ENCODE measurements at regions not wholly inside any gene's neighbourhood (a gene's known extent, or its start where the extent isn't known, plus 50 kb on each side); places are given as distances from the start of the nearest gene placed in this dataset.
"Not testable (repeated sequence)": the region's sequence is repeated elsewhere in the genome, so short reads cannot be mapped to it uniquely, and the experiment has no call there.

GRCh38 chr10:93127642-93128215, 54.0 kb downstream of the CYP26A1 start:
- H3K4me3 ChIP-seq; H3K27me3 ChIP-seq (ENCODE audit: low read depth); H3K27ac ChIP-seq; DNase-seq; H3K4me1 ChIP-seq; H3K36me3 ChIP-seq; intact Hi-C loops (cut with DNase I); ATAC-seq: not testable (repeated sequence)
- H3K9me3 ChIP-seq: peaks cover 13% of the 10 kb centered on the region

GRCh38 chr10:93131986-93132385, 58.3 kb downstream of the CYP26A1 start:
- Histone ChIP-seq H3K36me3 (no peaks in the 10 kb centered on the region), H3K4me1 (no peaks in the 10 kb centered on the region), H3K27ac (no peak overlapping the region), H3K27me3 (ENCODE audit: low read depth) (no peaks in the 10 kb centered on the region), H3K4me3 (no peak overlapping the region), H3K9me3 (peaks cover 2% of the 10 kb centered on the region)
- intact Hi-C loops (cut with DNase I): no loop called here
- no peak for ATAC-seq
- no peak for DNase-seq
- no peak for TF ChIP-seq CTCF (IDR thresholded peaks at IDR 0.05)

- H3K9me3 ChIP-seq: no peaks in the 10 kb centered on the region
- intact Hi-C loops (cut with DNase I): no loop called here
- no peak overlapping the region for H3K27ac ChIP-seq
- H3K4me1 ChIP-seq: peaks cover 6% of the 10 kb centered on the region
- no peaks in the 10 kb centered on the region for H3K27me3 ChIP-seq (ENCODE audit: low read depth)
- H3K4me3 ChIP-seq: no peak overlapping the region
- DNase-seq (no peak), ATAC-seq (no peak)
- H3K36me3 ChIP-seq: no peaks in the 10 kb centered on the region
- TF ChIP-seq CTCF (IDR thresholded peaks at IDR 0.05): no peak
These were observed 64.6 kb downstream of the CYP26A1 start for GRCh38 chr10:93138113-93138870.

GRCh38 chr10:93139059-93139655, 65.5 kb downstream of the CYP26A1 start:
- Histone ChIP-seq H3K4me3 (no peak overlapping the region), H3K27me3 (ENCODE audit: low read depth) (no peaks in the 10 kb centered on the region), H3K27ac (no peak overlapping the region), H3K9me3 (no peaks in the 10 kb centered on the region), H3K4me1 (peaks cover 6% of the 10 kb centered on the region), H3K36me3 (no peaks in the 10 kb centered on the region)
- ATAC-seq: peak; percentile 50 to 52
- no peak for TF ChIP-seq CTCF (IDR thresholded peaks at IDR 0.05)
- no peak for DNase-seq
- intact Hi-C loops (cut with DNase I): no loop called here

- Histone ChIP-seq H3K36me3 (no peaks in the 10 kb centered on the region), H3K4me1 (peaks cover 6% of the 10 kb centered on the region), H3K4me3 (no peak overlapping the region), H3K27me3 (ENCODE audit: low read depth) (no peaks in the 10 kb centered on the region), H3K9me3 (no peaks in the 10 kb centered on the region), H3K27ac (no peak overlapping the region)
- DNase-seq: no peak
- no peak for TF ChIP-seq CTCF (IDR thresholded peaks at IDR 0.05)
- intact Hi-C loops (cut with DNase I): no loop called here
- ATAC-seq: no peak
These were observed 68.8 kb downstream of the CYP26A1 start for GRCh38 chr10:93142534-93142933.

- Histone ChIP-seq H3K4me1 (peaks cover 6% of the 10 kb centered on the region), H3K27ac (no peak overlapping the region), H3K4me3 (no peak overlapping the region), H3K9me3 (no peaks in the 10 kb centered on the region), H3K36me3 (no peaks in the 10 kb centered on the region), H3K27me3 (ENCODE audit: low read depth) (no peaks in the 10 kb centered on the region)
- intact Hi-C loops (cut with DNase I): no loop called here
- no peak for TF ChIP-seq CTCF (IDR thresholded peaks at IDR 0.05)
- DNase-seq (no peak), ATAC-seq (peak in 1 of 2 donors; percentile 26)
These were observed 69.6 kb downstream of the CYP26A1 start for GRCh38 chr10:93143281-93143680.

All from lower lobe of right lung (tissue), 2 donors.